GM21528 (cell line): ENCODE measurements at regions not wholly inside any gene's neighbourhood (a gene's known extent, or its start where the extent isn't known, plus 50 kb on each side); places are given as distances from the start of the nearest gene placed in this dataset.

Source experiments
- ATAC-seq: cut with Tn5 transposase; IDR thresholded peaks from one replicate; pipeline ENCODE4 v1.9.1; 2021; ENCODE audit warnings: mild to moderate bottlenecking, moderate library complexity; ENCODE audit not compliant: unreplicated experiment, low FRiP score

- ATAC-seq = no peak
These were observed 236.4 kb downstream of the CASP12 start for GRCh38 chr11:104661901-104662300.

- no peak for ATAC-seq
These were observed 236.8 kb downstream of the CASP12 start for GRCh38 chr11:104661471-104661870.

GRCh38 chr11:104658177-104658576 is 240.1 kb downstream of the CASP12 start:
- ATAC-seq = no peak

GRCh38 chr11:104657083-104657482 is 241.2 kb downstream of the CASP12 start:
- no peak for ATAC-seq

- no peak for ATAC-seq
These were observed 243.2 kb downstream of the CASP12 start for GRCh38 chr11:104655066-104655465.

- ATAC-seq = no peak
These were observed 244.0 kb downstream of the CASP12 start for GRCh38 chr11:104654181-104654813.

- no peak for ATAC-seq
These were observed 244.9 kb downstream of the CASP12 start for GRCh38 chr11:104653407-104653806.

- no peak for ATAC-seq
These were observed 245.3 kb downstream of the CASP12 start for GRCh38 chr11:104652996-104653395.

- no peak for ATAC-seq
These were observed 248.0 kb downstream of the CASP12 start for GRCh38 chr11:104650234-104650633.

GRCh38 chr11:104649002-104649401 is 249.3 kb downstream of the CASP12 start:
- ATAC-seq = no peak

- no peak for ATAC-seq
These were observed 252.7 kb downstream of the CASP12 start for GRCh38 chr11:104645261-104646222.

- ATAC-seq = no peak
These were observed 260.5 kb downstream of the CASP12 start for GRCh38 chr11:104637662-104638170.

- ATAC-seq = no peak
These were observed 265.0 kb downstream of the CASP12 start for GRCh38 chr11:104633226-104633625.

GRCh38 chr11:104630352-104630751 is 267.9 kb downstream of the CASP12 start:
- ATAC-seq = no peak

- ATAC-seq = no peak
These were observed 273.0 kb downstream of the CASP12 start for GRCh38 chr11:104625246-104625645.

- no peak for ATAC-seq
These were observed 274.2 kb downstream of the CASP12 start for GRCh38 chr11:104624021-104624420.

GRCh38 chr11:104623518-104623917 is 274.7 kb downstream of the CASP12 start:
- no peak for ATAC-seq

GRCh38 chr11:104620991-104621390 is 277.3 kb downstream of the CASP12 start:
- no peak for ATAC-seq

- ATAC-seq = no peak
These were observed 278.5 kb downstream of the CASP12 start for GRCh38 chr11:104619751-104620150.

- ATAC-seq = no peak
These were observed 279.3 kb downstream of the CASP12 start for GRCh38 chr11:104618954-104619353.

- no peak for ATAC-seq
These were observed 283.3 kb downstream of the CASP12 start for GRCh38 chr11:104614961-104615360.
